GM19099 (cell line): ENCODE measurements at regions not wholly inside any gene's neighbourhood (a gene's known extent, or its start where the extent isn't known, plus 50 kb on each side); places are given as distances from the start of the nearest gene placed in this dataset.

ENCODE experiments used
- POLR2A ChIP-seq: IDR thresholded peaks from 3 replicates; pipeline ENCODE4 v1.6.1; 2011; ENCODE audit warnings: low read depth; ENCODE audit not compliant: insufficient read length; ENCODE audit errors: extremely low read depth

- no peak for TF ChIP-seq POLR2A
Observed at GRCh38 chr12:11946161-11946560, 124.6 kb upstream of the BCL2L14 start.

DNA sequence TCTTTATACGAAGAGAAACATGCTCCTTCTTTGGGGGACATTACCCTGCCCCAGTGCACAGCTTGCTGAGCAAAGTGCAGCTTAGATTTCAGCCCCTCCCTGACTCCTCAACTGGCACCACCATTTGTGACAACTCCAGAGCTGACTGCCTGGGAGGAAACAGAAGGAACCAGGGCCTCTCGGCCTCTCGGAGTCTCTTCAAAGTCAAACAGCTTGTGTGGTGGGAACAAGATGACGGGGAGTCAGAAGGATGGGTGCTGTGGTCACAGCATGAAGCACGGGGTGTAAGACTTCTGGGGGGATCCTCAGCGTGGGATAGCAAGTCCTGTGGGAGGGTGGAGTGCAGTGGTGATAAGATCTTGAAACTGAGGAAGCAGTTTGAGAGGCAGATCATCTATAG is 123.5 kb upstream of the BCL2L14 start:
- no peak for TF ChIP-seq POLR2A

DNA sequence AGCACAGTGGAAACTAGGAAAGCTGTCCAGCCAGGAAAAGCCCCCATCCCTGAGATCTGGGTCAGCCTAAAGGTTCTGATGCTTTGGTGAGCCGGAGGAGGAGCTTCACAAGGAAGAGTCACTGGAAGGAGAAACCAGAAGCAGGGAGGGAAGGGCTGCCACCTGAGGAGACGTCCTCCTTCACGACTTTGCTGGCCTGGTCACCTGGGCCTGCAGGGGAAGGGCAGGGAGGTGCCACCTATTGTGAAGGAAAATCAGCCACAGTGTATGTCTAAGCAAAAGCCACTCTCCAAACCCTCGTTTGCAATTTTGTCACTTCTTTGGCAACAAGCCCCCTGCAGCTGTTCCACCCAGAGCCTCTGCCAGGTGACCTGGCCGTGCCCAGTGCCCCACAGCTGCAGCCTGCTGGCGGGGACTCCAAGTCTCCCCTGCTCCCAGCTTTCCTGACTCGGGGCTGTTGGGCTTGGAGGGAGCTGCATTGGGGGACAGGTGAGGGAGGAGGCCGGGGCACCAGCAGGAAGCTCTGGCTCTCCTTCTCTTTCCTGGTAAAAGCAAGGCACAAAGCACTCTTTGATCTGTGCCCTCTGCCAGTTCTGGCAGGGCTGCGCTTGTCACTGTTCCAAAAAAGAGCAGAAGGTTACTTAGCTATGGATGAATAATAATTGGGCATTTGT is 120.9 kb upstream of the BCL2L14 start:
- no peak for TF ChIP-seq POLR2A

GRCh38 chr12:11951209-11951608 is 119.5 kb upstream of the BCL2L14 start:
- TF ChIP-seq POLR2A: no peak

DNA sequence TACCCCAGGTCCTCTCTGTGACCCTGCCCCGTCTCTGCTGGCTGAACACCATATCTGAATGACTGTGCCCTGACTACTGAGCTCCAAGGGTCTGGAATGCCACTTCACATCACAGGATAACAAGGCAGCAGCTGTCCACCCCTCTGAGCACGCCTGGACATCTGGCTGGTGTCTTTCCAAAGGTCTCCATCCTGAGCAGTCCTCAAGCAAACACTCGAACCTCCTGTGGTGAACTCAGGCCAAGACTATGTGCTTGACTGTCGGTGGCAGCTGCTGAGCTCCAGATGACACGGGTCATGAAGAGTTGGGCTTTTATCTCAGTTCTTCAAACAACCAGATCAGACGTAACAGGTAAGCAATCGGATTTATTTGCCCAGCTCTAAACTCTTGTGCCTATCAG is 117.2 kb upstream of the BCL2L14 start:
- no peak for TF ChIP-seq POLR2A

DNA sequence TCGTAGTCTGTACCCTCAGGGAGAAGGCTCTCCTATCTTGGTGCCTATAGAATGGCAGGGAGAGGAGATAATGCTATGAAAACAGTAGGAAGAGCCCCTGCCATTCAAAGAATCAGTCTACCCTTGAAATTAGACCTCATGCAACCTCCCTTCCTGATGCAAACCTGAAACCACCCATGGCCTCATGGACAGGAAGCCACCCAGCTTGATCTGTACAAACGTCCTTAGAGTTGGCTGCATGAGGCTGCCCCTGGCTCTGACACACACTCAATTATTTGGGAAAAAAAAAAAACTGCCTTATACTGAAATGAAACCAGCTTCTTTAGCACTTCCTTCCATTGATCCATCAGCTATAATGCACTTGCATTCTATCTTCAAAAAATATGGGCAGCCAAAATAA is 116.6 kb upstream of the BCL2L14 start:
- TF ChIP-seq POLR2A: no peak

- TF ChIP-seq POLR2A: no peak
Observed at GRCh38 chr12:11958221-11959091, 112.3 kb upstream of the BCL2L14 start.

GRCh38 chr12:11959117-11959823 is 111.5 kb upstream of the BCL2L14 start:
- TF ChIP-seq POLR2A: no peak

DNA sequence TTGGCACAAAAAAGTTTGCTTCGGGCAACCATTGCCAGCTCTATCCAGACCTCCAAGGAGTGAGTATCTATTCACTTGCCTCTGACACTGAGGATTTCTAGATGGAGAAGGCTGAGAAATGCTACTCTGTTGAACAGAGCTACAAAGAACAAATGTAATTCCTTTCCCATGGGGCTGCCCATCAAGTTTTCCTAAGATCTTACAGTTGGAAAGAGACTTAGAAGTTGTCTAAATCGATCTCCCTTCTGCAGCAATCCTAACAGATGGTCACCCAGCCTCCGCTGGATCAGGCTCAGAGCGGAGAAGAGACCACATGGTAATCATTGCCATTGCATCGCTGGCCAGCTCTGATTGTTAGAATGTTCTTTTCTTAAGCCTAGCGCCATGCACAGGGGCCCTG is 110.1 kb upstream of the BCL2L14 start:
- no peak for TF ChIP-seq POLR2A

GRCh38 chr12:11961686-11962085 is 109.1 kb upstream of the BCL2L14 start:
- TF ChIP-seq POLR2A: no peak

DNA sequence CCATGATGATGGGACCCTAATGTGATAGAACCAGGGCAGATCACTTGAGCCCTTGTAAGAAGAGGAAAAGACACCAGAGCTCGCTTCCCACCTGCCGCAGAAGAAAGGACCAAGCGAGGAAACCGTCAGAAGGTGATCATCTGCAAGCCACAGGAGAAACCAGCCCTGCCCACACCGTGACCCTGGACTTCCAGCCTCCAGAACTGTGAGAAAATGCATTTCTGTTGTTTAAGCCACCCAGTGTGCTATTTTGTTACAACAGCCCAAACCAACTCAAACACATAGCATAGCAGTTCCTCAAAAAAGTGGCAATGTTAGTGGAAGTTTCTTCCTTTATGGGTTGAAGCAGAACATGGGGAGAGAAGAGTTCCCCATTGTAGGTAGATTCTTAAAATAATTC is 107.9 kb upstream of the BCL2L14 start:
- no peak for TF ChIP-seq POLR2A

GRCh38 chr12:11963841-11964471 is 106.8 kb upstream of the BCL2L14 start:
- TF ChIP-seq POLR2A: no peak

- no peak for TF ChIP-seq POLR2A
Observed at GRCh38 chr12:11965258-11965910, 105.4 kb upstream of the BCL2L14 start.

DNA sequence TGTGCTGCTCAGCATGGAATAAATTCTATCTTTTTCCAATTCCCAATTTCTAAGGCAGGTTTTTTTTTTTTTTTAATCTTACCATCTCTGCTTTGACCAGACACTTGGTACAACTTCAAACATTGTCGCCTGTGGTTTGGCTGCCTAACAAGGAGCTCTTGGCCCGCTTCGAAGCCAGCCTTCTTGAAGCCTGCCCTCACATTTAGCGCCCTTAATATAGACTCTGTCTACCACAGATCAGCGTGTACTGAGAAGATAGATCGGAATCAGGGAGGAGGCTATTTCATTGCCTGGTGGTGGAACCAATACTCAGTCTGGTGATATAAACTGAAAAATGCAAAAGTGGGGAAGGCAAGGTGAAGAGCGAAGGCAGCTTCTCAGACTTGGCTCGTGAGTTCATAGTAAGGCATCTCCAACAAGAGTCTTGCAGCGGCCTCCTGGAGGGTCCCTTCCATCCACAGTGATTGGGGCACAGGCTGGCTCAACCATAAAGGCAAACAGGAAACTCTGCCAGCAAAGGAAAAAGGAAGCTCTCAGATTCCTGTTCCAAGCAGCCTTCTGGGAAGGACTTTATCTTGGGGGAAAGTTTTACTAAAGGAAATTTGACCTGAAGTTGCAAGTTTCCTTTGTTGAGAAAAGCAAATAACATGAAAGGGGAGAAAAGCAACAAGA is 103.2 kb upstream of the BCL2L14 start:
- no peak for TF ChIP-seq POLR2A
